H1 (cell line): ENCODE measurements at regions not wholly inside any gene's neighbourhood (a gene's known extent, or its start where the extent isn't known, plus 50 kb on each side); places are given as distances from the start of the nearest gene placed in this dataset.

ENCODE experiments used
- CTCF ChIA-PET: fragments of 300-600 bp; sonication (Branson Sonifier 250); formaldehyde crosslinking; loops from one replicate; lab custom pipeline; 2021; ENCODE audit not compliant: partially characterized antibody; lab: Charles Lee
- POLR2A ChIA-PET: fragments of 300-600 bp; sonication (Branson Sonifier 250); formaldehyde crosslinking; loops from one replicate; lab custom pipeline; 2021; ENCODE audit warnings: inconsistent platforms; ENCODE audit not compliant: partially characterized antibody; lab: Charles Lee
- DNase-seq, 2 experiments: peaks; one replicate each; pipeline versions ENCODE4 v3.0.0 to v3.0.0-alpha.2; 2010 to 2022; ENCODE audit warnings: low spot score in 2 of 2, low read depth in 1 of 2, mixed read lengths in 1 of 2
- FAIRE-seq: peaks from 2 replicates; lab custom pipeline; 2011; peaks lifted over from hg19 to GRCh38; lab: Jason Lieb, UNC
- H2AFZ ChIP-seq: 2 replicates; pipeline ENCODE4 v1.8.1; 2012; ENCODE audit warnings: low read length, inconsistent platforms
- H2AK5ac ChIP-seq: 2 replicates; pipeline ENCODE4 v1.6.1; 2013; ENCODE audit warnings: low read depth, low read length
- H2BK120ac ChIP-seq: replicated peaks from 2 replicates; pipeline ENCODE3; 2013; ENCODE audit warnings: low read depth, low read length, inconsistent platforms
- H2BK12ac ChIP-seq: 2 replicates; pipeline ENCODE4 v1.6.1; 2013; ENCODE audit warnings: low read depth, low read length
- H2BK15ac ChIP-seq: 2 replicates; pipeline ENCODE4 v1.6.1; 2013; ENCODE audit warnings: low read length
- H2BK20ac ChIP-seq: 2 replicates; pipeline ENCODE4 v1.6.1; 2013; ENCODE audit warnings: low read length
- H2BK5ac ChIP-seq: 2 replicates; pipeline ENCODE4 v1.6.1; 2013; ENCODE audit warnings: low read depth, low read length
- H3K14ac ChIP-seq: 2 replicates; pipeline ENCODE4 v1.6.1; 2013; ENCODE audit warnings: inconsistent platforms; ENCODE audit not compliant: insufficient read length
- H3K18ac ChIP-seq: 2 replicates; pipeline ENCODE4 v1.6.1; 2013; ENCODE audit warnings: low read length; ENCODE audit errors: extremely low read depth
- H3K23ac ChIP-seq: 2 replicates; pipeline ENCODE4 v1.6.1; 2013; ENCODE audit warnings: inconsistent platforms; ENCODE audit not compliant: insufficient read length
- H3K23me2 ChIP-seq: 2 replicates; pipeline ENCODE4 v1.6.1; 2013; ENCODE audit warnings: low read depth, low read length
- H3K27ac ChIP-seq: 2 replicates; pipeline ENCODE4 v1.6.1; 2011; ENCODE audit warnings: low read depth, low read length, inconsistent platforms
- H3K27me3 ChIP-seq, 4 experiments: replicated peaks in 1 of 4; 1 replicate in 1 of 4; 2 replicates in 3 of 4; pipeline versions ENCODE4 v1.6.1 to v1.8.1; 2011 to 2013; ENCODE audit warnings: low read length in 3 of 4, mild to moderate bottlenecking in 3 of 4, inconsistent platforms in 2 of 4, mixed read lengths in 2 of 4, moderate library complexity in 1 of 4; ENCODE audit not compliant: control insufficient read depth in 3 of 4, insufficient read depth in 3 of 4; ENCODE audit errors: extremely low read depth in 1 of 4
- H3K36me3 ChIP-seq, 4 experiments: 2 replicates each; pipeline versions ENCODE4 v1.6.1 to v1.8.1; 2011 to 2013; ENCODE audit warnings: mild to moderate bottlenecking in 4 of 4, low read length in 3 of 4, moderate library complexity in 2 of 4, control low read depth in 1 of 4, inconsistent platforms in 1 of 4; ENCODE audit not compliant: insufficient read depth in 4 of 4, control insufficient read depth in 2 of 4
- H3K4ac ChIP-seq: replicated peaks from 2 replicates; pipeline ENCODE3; 2013; ENCODE audit warnings: low read length, low read depth, mixed read lengths, inconsistent platforms; ENCODE audit not compliant: insufficient read length
- H3K4me1 ChIP-seq, 4 experiments: replicated peaks in 1 of 4; 1 replicate in 1 of 4; 2 replicates in 3 of 4; pipeline versions ENCODE4 v1.6.1 to v1.8.1; 2011 to 2013; ENCODE audit warnings: low read length in 3 of 4, inconsistent platforms in 2 of 4, mixed read lengths in 1 of 4; ENCODE audit not compliant: insufficient read depth in 4 of 4, control insufficient read depth in 3 of 4
- H3K4me2 ChIP-seq, 2 experiments: 2 replicates each; pipeline versions ENCODE4 v1.6.1 to v1.8.1; 2011 to 2013; ENCODE audit warnings: low read depth in 2 of 2, low read length in 2 of 2, control low read depth in 1 of 2, inconsistent platforms in 1 of 2, mild to moderate bottlenecking in 1 of 2; ENCODE audit not compliant: insufficient read depth in 1 of 2
- H3K4me3 ChIP-seq, 4 experiments: fragments of 200-600, 300-600 bp in 1 of 4; sonication (generic), shearing (Covaris generic), sonication (Bioruptor Twin) in 1 of 4; 2 replicates each; pipeline versions ENCODE4 v1.5.1 to v1.8.1; 2011 to 2016; ENCODE audit warnings: low read length in 4 of 4, low read depth in 3 of 4, control low read depth in 2 of 4, inconsistent platforms in 2 of 4, mild to moderate bottlenecking in 2 of 4, mixed read lengths in 1 of 4, moderate library complexity in 1 of 4; ENCODE audit not compliant: insufficient read depth in 2 of 4; ENCODE audit errors: extremely low read depth in 1 of 4
- H3K56ac ChIP-seq: replicated peaks from 2 replicates; pipeline ENCODE3; 2013; ENCODE audit warnings: low read depth, mild to moderate bottlenecking, mixed read lengths, low read length, inconsistent platforms; ENCODE audit not compliant: insufficient read length
- H3K79me1 ChIP-seq: 2 replicates; pipeline ENCODE4 v1.6.1; 2013; ENCODE audit warnings: low read depth, low read length, control low read depth
- H3K79me2 ChIP-seq, 2 experiments: 2 replicates each; pipeline versions ENCODE4 v1.6.1 to v1.8.1; 2012 to 2013; ENCODE audit warnings: low read length in 2 of 2, mild to moderate bottlenecking in 2 of 2, inconsistent platforms in 1 of 2; ENCODE audit not compliant: insufficient read depth in 2 of 2, control insufficient read depth in 1 of 2
- H3K9ac ChIP-seq, 4 experiments: replicated peaks in 1 of 4; 1 replicate in 1 of 4; 2 replicates in 3 of 4; pipeline versions ENCODE4 v1.6.1 to v1.8.1; 2011 to 2013; ENCODE audit warnings: low read depth in 3 of 4, low read length in 3 of 4, control low read depth in 2 of 4, mild to moderate bottlenecking in 2 of 4, moderate library complexity in 2 of 4, inconsistent platforms in 1 of 4; ENCODE audit errors: extremely low read depth in 1 of 4
- H3K9me3 ChIP-seq, 2 experiments: 2 replicates each; pipeline versions ENCODE4 v1.6.1 to v1.8.1; 2012 to 2013; ENCODE audit warnings: mild to moderate bottlenecking in 2 of 2, moderate library complexity in 2 of 2, control low read depth in 1 of 2, inconsistent platforms in 1 of 2, low read depth in 1 of 2, low read length in 1 of 2, mixed read lengths in 1 of 2; ENCODE audit not compliant: insufficient read depth in 2 of 2
- H4K20me1 ChIP-seq, 2 experiments: replicated peaks in 1 of 2; 2 replicates each; pipeline versions ENCODE3 to v1.8.1; 2011 to 2013; ENCODE audit warnings: inconsistent platforms in 2 of 2, low read length in 2 of 2, mild to moderate bottlenecking in 1 of 2; ENCODE audit not compliant: insufficient read depth in 2 of 2, control insufficient read depth in 1 of 2
- H4K5ac ChIP-seq: 2 replicates; pipeline ENCODE4 v1.6.1; 2013; ENCODE audit warnings: low read length, low read depth, mixed read lengths, inconsistent platforms; ENCODE audit not compliant: insufficient read length
- H4K8ac ChIP-seq: 2 replicates; pipeline ENCODE4 v1.8.0; 2013; ENCODE audit warnings: mild to moderate bottlenecking, moderate library complexity, low read length, inconsistent platforms; ENCODE audit not compliant: insufficient read depth; ENCODE audit errors: extremely low read depth
- H4K91ac ChIP-seq: replicated peaks from 2 replicates; pipeline ENCODE3; 2013; ENCODE audit warnings: low read length, mixed read lengths, inconsistent platforms; ENCODE audit not compliant: insufficient read length
- BCL11A ChIP-seq, 2 experiments: IDR thresholded peaks; one replicate each; pipeline ENCODE4 v1.6.1; 2011; ENCODE audit warnings: low read depth in 2 of 2, low read length in 2 of 2, mild to moderate bottlenecking in 2 of 2
- CHD1 ChIP-seq: IDR thresholded peaks from 2 replicates; pipeline ENCODE4 v1.6.1; 2012; ENCODE audit warnings: low read depth, low read length, improper control_type of control experiment
- CTBP2 ChIP-seq: IDR thresholded peaks from 2 replicates; pipeline ENCODE4 v1.7.0; 2011; ENCODE audit warnings: borderline replicate concordance, mild to moderate bottlenecking, moderate library complexity, mixed read lengths, low read length; ENCODE audit not compliant: insufficient read depth, insufficient read length
- RAD21 ChIP-seq, 2 experiments: IDR thresholded peaks in 1 of 2; conservative IDR thresholded peaks in 1 of 2; 2 replicates each; pipeline ENCODE4 v1.6.1; 2011; ENCODE audit warnings: low read depth in 2 of 2, low read length in 2 of 2, improper control_type of control experiment in 1 of 2, inconsistent platforms in 1 of 2, mild to moderate bottlenecking in 1 of 2, moderate library complexity in 1 of 2
- RFX5 ChIP-seq: IDR thresholded peaks from 2 replicates; pipeline ENCODE4 v1.6.1; 2011; ENCODE audit warnings: low read depth, low read length, improper control_type of control experiment, borderline replicate concordance
- SIN3A ChIP-seq, 2 experiments: IDR thresholded peaks in 1 of 2; conservative IDR thresholded peaks in 1 of 2; 2 replicates each; pipeline ENCODE4 v1.6.1; 2011 to 2012; ENCODE audit warnings: low read length in 2 of 2, improper control_type of control experiment in 1 of 2, low read depth in 1 of 2, mild to moderate bottlenecking in 1 of 2
- YY1 ChIP-seq: IDR thresholded peaks from 2 replicates; pipeline ENCODE4 v1.6.1; 2011; ENCODE audit warnings: low read depth, mild to moderate bottlenecking, low read length
- WGBS, 2 experiments: shearing (Covaris generic) in 1 of 2; methylation state at CpG; one replicate each; pipeline versions ENCODE4 v1.1.6 to v1.1.7; 2013 to 2015; ENCODE audit warnings: low lambda C conversion rate in 2 of 2, mixed read lengths in 2 of 2, inconsistent platforms in 1 of 2, low coverage in 1 of 2, missing lambda C conversion rate in 1 of 2; ENCODE audit not compliant: insufficient replicate concordance in 2 of 2, insufficient coverage in 1 of 2, insufficient read length in 1 of 2; ENCODE audit errors: extremely low coverage in 1 of 2, missing lambda C conversion rate in 1 of 2; 5-methylcytosine and 5-hydroxymethylcytosine counted together

- TF ChIP-seq RAD21 (IDR thresholded peaks at IDR 0.05 in 1 of 2, conservative IDR thresholded peaks at IDR 0.05 in 1 of 2; ENCODE audit: low read depth in 2 of 2, low read length in 2 of 2) = no peak
- no peak for TF ChIP-seq RFX5
- TF ChIP-seq CTBP2 = no peak
- TF ChIP-seq YY1 = no peak
- TF ChIP-seq SIN3A (conservative IDR thresholded peaks at IDR 0.05 in 1 of 2, IDR thresholded peaks at IDR 0.05 in 1 of 2; ENCODE audit: low read depth in 1 of 2, low read length in 2 of 2) = no peak
- TF ChIP-seq CHD1 = no peak
- no peak for TF ChIP-seq BCL11A (IDR thresholded peaks at IDR 0.05; ENCODE audit: low read depth in 2 of 2, low read length in 2 of 2)
- POLR2A ChIA-PET = no interaction called here
These were observed 682.6 kb downstream of the HS3ST4 start for GRCh38 chr16:26374279-26374925.

More at GRCh38 chr16:26374279-26374925, 682.6 kb downstream of the HS3ST4 start:
- 0 out of 2 replicates have a peak overlapping the region, but pooled peaks have one; percentile 10 for H2BK20ac ChIP-seq
- no peak overlapping the region for H2BK5ac ChIP-seq
- no peaks in the 10 kb centered on the region; the same call in 1 of the 2 replicates for H3K79me1 ChIP-seq
- H3K4me3 ChIP-seq = no peak overlapping the region
- no peak overlapping the region for H2AK5ac ChIP-seq
- CTCF ChIA-PET = no interaction called here
- 0 out of 7 replicates have a peak, but pooled peaks cover 0 to 2% (median 0%) of the 10 kb centered on the region in 4 experiments for H3K27me3 ChIP-seq
- no peaks in the 10 kb centered on the region for H3K4me1 ChIP-seq
- H3K27ac ChIP-seq = no peak overlapping the region
- no peaks in the 10 kb centered on the region for H3K79me2 ChIP-seq
- H2AFZ ChIP-seq = no peak overlapping the region
- no peak overlapping the region for H3K14ac ChIP-seq
- H3K4ac ChIP-seq = no peak overlapping the region
- 82 to 97% methylated on average over 2 to 4 of the region's 4 CpGs for WGBS, 2 experiments
- H4K20me1 ChIP-seq = peaks cover 0 to 7% of the 10 kb centered on the region in 2 experiments
- H3K56ac ChIP-seq = peak overlapping the region; percentile 96
- H2BK12ac ChIP-seq = 0 out of 2 replicates have a peak overlapping the region, but pooled peaks have one; percentile 2
- no peak overlapping the region for H4K91ac ChIP-seq
- no peak overlapping the region for H4K8ac ChIP-seq
- H3K4me2 ChIP-seq = no peak overlapping the region
- H3K23ac ChIP-seq = no peak overlapping the region
- no peak overlapping the region for H4K5ac ChIP-seq
- H3K18ac ChIP-seq = no peak overlapping the region
- H2BK120ac ChIP-seq = no peak overlapping the region
- no peaks in the 10 kb centered on the region for H3K9me3 ChIP-seq
- H2BK15ac ChIP-seq = no peak overlapping the region
- DNase-seq = no peak
- FAIRE-seq = peak; percentile 13
- peaks cover 15% of the 10 kb centered on the region; the same call in 1 of the 2 replicates for H3K23me2 ChIP-seq
- H3K9ac ChIP-seq = no peak overlapping the region
- no peaks in the 10 kb centered on the region for H3K36me3 ChIP-seq
